ENCODE measurements at regions not wholly inside any gene's neighbourhood (a gene's known extent, or its start where the extent isn't known, plus 50 kb on each side); places are given as distances from the start of the nearest gene placed in this dataset.

GRCh38 chr10:60476451-60476850 lies 86.8 kb upstream of the ANK3 start:
- no peak for TF ChIP-seq CTCF (IDR thresholded peaks at IDR 0.05 in 8 of 11, conservative IDR thresholded peaks at IDR 0.05 in 3 of 11)
- no peak for TF ChIP-seq POLR2A (IDR thresholded peaks at IDR 0.05)
- TF ChIP-seq POLR2AphosphoS5 (IDR thresholded peaks at IDR 0.05): no peak

Measured in spleen (tissue), 7 donors.